ENCODE measurements at regions not wholly inside any gene's neighbourhood (a gene's known extent, or its start where the extent isn't known, plus 50 kb on each side); places are given as distances from the start of the nearest gene placed in this dataset.

- H3K4me3 ChIP-seq (ENCODE audit: low read depth, low read length), result no peak overlapping the region
- no peak for DNase-seq (ENCODE audit: low read depth)
- TF ChIP-seq POLR2A (IDR thresholded peaks at IDR 0.05; ENCODE audit: extremely low read depth, insufficient read length), result no peak
- TF ChIP-seq MYC (IDR thresholded peaks at IDR 0.05; ENCODE audit: low read depth, low read length), result no peak
- TF ChIP-seq, protein P1, sequence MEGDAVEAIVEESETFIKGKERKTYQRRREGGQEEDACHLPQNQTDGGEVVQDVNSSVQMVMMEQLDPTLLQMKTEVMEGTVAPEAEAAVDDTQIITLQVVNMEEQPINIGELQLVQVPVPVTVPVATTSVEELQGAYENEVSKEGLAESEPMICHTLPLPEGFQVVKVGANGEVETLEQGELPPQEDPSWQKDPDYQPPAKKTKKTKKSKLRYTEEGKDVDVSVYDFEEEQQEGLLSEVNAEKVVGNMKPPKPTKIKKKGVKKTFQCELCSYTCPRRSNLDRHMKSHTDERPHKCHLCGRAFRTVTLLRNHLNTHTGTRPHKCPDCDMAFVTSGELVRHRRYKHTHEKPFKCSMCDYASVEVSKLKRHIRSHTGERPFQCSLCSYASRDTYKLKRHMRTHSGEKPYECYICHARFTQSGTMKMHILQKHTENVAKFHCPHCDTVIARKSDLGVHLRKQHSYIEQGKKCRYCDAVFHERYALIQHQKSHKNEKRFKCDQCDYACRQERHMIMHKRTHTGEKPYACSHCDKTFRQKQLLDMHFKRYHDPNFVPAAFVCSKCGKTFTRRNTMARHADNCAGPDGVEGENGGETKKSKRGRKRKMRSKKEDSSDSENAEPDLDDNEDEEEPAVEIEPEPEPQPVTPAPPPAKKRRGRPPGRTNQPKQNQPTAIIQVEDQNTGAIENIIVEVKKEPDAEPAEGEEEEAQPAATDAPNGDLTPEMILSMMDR (IDR thresholded peaks at IDR 0.05; ENCODE audit: low read depth, low read length), result no peak
- TF ChIP-seq, protein P2, sequence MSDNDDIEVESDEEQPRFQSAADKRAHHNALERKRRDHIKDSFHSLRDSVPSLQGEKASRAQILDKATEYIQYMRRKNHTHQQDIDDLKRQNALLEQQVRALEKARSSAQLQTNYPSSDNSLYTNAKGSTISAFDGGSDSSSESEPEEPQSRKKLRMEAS (IDR thresholded peaks at IDR 0.05; ENCODE audit: low read depth, low read length), result no peak
These were observed 284.1 kb downstream of the MYCN start for GRCh38 chr2:16224298-16225045.

DNA sequence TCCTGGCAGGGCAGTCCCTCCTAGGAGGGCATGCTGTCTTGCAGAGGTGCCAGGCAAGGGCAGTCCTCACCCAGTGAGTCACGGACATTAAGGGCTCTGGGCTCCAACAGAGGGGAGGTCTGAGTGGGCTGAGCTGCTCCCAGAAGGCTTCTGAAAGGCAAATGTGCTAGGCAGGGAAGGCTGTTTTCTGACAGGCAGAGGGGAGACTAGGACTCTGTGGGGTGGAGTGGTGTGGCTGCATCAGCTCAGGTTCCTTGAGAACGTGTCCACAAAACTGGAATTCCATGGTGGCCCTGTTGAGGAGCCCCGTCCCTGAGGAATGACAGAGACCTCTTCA lies 283.5 kb downstream of the MYCN start:
- TF ChIP-seq, protein P1 (IDR thresholded peaks at IDR 0.05; ENCODE audit: low read depth, low read length), result no peak
- TF ChIP-seq, protein P2 (IDR thresholded peaks at IDR 0.05; ENCODE audit: low read depth, low read length), result no peak
- TF ChIP-seq POLR2A (IDR thresholded peaks at IDR 0.05; ENCODE audit: extremely low read depth, insufficient read length), result no peak

DNA sequence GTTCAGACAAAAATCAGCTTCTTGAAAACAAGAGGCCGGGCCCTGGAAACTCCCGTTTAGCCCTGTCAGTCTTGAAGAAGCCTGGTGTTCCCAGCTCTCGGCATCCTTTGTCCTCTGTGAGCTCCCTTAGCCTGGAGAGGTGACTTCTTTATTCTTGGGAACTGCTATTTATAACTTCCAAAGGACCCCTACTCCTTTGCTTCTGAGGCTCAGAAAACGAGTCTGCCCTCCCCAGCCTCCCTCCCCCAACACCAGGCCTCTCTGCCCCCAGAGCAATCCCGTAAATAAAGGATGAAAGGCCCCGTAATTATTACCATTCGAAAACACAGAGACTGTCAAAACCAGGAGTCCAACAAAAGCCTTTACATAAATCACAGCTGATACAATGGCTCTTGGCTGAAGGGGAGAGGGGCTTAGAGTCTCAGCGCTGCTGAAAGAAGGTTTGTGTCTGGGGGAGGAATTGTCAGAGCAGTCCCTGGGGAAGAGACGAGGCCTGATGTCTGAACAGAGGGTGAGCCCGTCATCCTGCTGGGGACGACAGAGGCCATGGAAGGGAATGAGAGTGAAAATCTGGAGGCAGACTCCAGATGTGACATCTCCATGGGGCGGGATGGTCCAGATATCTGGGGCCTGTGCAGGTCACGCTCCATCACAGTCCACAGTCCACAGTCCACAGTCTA lies 283.0 kb downstream of the MYCN start:
- no peak overlapping the region for H3K4me3 ChIP-seq (ENCODE audit: low read depth, low read length)
- DNase-seq (ENCODE audit: low read depth), result no peak
- TF ChIP-seq, protein P1 (IDR thresholded peaks at IDR 0.05; ENCODE audit: low read depth, low read length), result no peak
- TF ChIP-seq MYC (IDR thresholded peaks at IDR 0.05; ENCODE audit: low read depth, low read length) (no peak), POLR2A (IDR thresholded peaks at IDR 0.05; ENCODE audit: extremely low read depth, insufficient read length) (no peak)
- TF ChIP-seq, protein P2 (IDR thresholded peaks at IDR 0.05; ENCODE audit: low read depth, low read length), result no peak

More for the DNA sequence above, 283.5 kb downstream of the MYCN start:
- DNase-seq (ENCODE audit: low read depth), result no peak
- no peak overlapping the region for H3K4me3 ChIP-seq (ENCODE audit: low read depth, low read length)

DNA sequence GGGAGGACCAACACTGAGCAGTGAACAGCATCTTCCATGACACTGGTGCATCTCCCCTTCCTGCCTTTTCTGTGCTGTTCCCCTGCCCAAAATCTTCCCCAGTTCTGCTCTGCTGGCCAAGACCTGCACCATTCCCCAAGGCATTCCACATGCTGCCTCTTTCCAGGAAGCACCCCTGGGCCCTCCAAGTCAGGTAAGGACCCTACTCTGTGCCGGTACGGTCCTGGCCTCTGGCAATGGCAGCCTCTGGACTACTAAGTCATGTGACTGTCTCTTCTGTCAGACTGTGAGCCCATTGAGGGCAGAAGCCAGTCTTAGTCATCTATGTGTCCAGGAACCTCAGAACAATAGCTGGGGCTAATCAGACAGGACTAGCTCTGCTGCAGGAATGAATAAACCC lies 282.0 kb downstream of the MYCN start:
- no peak for DNase-seq (ENCODE audit: low read depth)
- no peak for TF ChIP-seq MYC (IDR thresholded peaks at IDR 0.05; ENCODE audit: low read depth, low read length)
- TF ChIP-seq, protein P2 (IDR thresholded peaks at IDR 0.05; ENCODE audit: low read depth, low read length), result no peak
- TF ChIP-seq POLR2A (IDR thresholded peaks at IDR 0.05; ENCODE audit: extremely low read depth, insufficient read length), result no peak
- TF ChIP-seq, protein P1 (IDR thresholded peaks at IDR 0.05; ENCODE audit: low read depth, low read length), result no peak
- no peak overlapping the region for H3K4me3 ChIP-seq (ENCODE audit: low read depth, low read length)

GRCh38 chr2:16221461-16222010 lies 281.2 kb downstream of the MYCN start:
- no peak overlapping the region for H3K4me3 ChIP-seq (ENCODE audit: low read depth, low read length)
- TF ChIP-seq, protein P1 (IDR thresholded peaks at IDR 0.05; ENCODE audit: low read depth, low read length), result no peak
- TF ChIP-seq, protein P2 (IDR thresholded peaks at IDR 0.05; ENCODE audit: low read depth, low read length), result no peak
- TF ChIP-seq POLR2A (IDR thresholded peaks at IDR 0.05; ENCODE audit: extremely low read depth, insufficient read length) (no peak), MYC (IDR thresholded peaks at IDR 0.05; ENCODE audit: low read depth, low read length) (no peak)
- DNase-seq (ENCODE audit: low read depth), result no peak

Measured in NB4 (cell line).